Activated B cell treated with CpG ODN at 0.5 μM for 24 hours (primary cell): ENCODE measurements at regions not wholly inside any gene's neighbourhood (a gene's known extent, or its start where the extent isn't known, plus 50 kb on each side); places are given as distances from the start of the nearest gene placed in this dataset.

ENCODE experiments used
- ATAC-seq: fragments of 200-7000 bp; cut with Tn5 transposase; one replicate; pipeline ENCODE4 v1.10.0; 2021; ENCODE audit warnings: low read depth, mild to moderate bottlenecking, moderate library complexity
- CTCF ChIA-PET: fragments of 350-600 bp; sonication (Branson Sonifier 250); formaldehyde crosslinking; loops from one replicate; lab custom pipeline; 2021; ENCODE audit warnings: antibody characterized with exemption; lab: Charles Lee
- POLR2A ChIA-PET: fragments of 350-600 bp; sonication (Branson Sonifier 250); formaldehyde crosslinking; loops from one replicate; lab custom pipeline; 2021; ENCODE audit warnings: antibody characterized with exemption; lab: Charles Lee
- DNase-seq: peaks from one replicate; pipeline ENCODE4 v3.0.0; 2022
- H3K27ac Mint-ChIP-seq: one replicate; pipeline ENCODE4 v1.8.0; 2020; ENCODE audit warnings: mixed read lengths
- H3K27me3 Mint-ChIP-seq: one replicate; pipeline ENCODE4 v1.8.0; 2021; ENCODE audit warnings: mixed read lengths
- H3K36me3 Mint-ChIP-seq: one replicate; pipeline ENCODE4 v1.8.0; 2021; ENCODE audit warnings: low read depth, mixed read lengths
- H3K4me1 Mint-ChIP-seq: one replicate; pipeline ENCODE4 v1.8.0; 2021; ENCODE audit warnings: mixed read lengths
- H3K4me3 Mint-ChIP-seq: one replicate; pipeline ENCODE4 v1.8.0; 2020; ENCODE audit warnings: mild to moderate bottlenecking, mixed read lengths
- H3K9me3 Mint-ChIP-seq: one replicate; pipeline ENCODE4 v1.8.0; 2020; ENCODE audit warnings: mixed read lengths
- intact Hi-C: fragments of 100-400 bp; cut with micrococcal nuclease; formaldehyde crosslinking; loops from one replicate; pipeline ENCODE4 v1.15.1; 2024
- TF ChIP-seq, protein P1 (sequence below): fragments of 200-600 bp; IDR thresholded peaks from one replicate; pipeline ENCODE4 v1.8.0; 2022; ENCODE audit warnings: antibody characterized with exemption, mild to moderate bottlenecking

DNA sequence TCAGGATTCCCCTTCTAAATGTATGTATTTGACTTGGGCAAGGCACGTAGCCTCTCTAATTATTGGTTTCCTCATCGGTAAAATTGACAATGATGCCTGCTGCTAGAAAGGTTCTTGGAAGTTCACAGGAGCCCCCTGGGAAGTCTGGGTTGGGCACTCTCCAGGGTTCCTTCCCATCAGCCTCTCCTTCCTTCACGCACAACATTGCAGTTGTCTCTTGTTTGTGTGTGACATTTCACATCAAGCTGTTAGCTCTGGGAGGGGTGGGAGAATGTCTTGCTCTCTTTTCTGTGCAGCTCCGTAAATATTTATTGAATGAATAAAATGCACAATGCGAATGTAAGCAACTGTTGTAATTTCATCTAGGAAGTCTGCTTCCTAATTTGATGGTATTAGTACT, 153.2 kb upstream of the PRICKLE1 start:
- no peak for DNase-seq
- H3K36me3 Mint-ChIP-seq: no peaks in the 10 kb centered on the region

DNA sequence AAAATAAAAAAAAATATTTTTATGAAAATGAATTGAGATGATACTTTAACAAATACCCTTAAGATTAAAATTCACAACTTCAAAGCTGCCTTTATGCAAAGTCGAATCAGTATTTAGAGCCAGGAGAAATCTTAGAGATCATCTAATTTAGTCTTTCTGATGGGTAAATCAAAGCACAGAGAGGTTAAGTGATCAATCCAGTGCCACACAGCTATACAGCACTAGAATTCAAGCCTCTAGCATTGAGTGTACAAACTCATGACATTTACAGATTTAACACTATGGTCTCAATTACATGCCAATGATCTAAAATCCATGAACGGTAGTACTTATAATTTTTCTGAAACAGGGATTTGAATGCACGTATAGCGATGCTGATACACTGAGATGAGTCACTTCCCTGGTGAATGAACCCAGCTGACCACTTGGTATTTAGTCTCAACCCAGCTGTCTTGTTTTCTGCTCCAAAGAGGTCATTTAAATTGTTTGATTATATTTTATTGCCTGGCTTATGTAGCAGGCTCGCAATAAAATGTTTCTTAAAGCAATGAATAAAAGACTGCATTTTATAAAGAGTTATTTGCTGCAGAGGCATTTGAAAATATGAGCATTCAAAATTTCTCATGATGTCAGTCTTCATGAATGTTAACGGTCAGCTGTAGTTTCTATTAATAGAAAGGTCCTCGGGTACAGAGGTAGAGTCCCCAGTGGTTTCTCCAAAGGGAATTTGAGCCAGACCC, 152.4 kb upstream of the PRICKLE1 start:
- Mint-ChIP-seq H3K4me3 (no peak overlapping the region), H3K27me3 (no peaks in the 10 kb centered on the region), H3K36me3 (no peaks in the 10 kb centered on the region), H3K27ac (no peak overlapping the region), H3K9me3 (peaks cover 5% of the 10 kb centered on the region), H3K4me1 (no peaks in the 10 kb centered on the region)
- CTCF ChIA-PET: no interaction called here
- TF ChIP-seq, protein P1, sequence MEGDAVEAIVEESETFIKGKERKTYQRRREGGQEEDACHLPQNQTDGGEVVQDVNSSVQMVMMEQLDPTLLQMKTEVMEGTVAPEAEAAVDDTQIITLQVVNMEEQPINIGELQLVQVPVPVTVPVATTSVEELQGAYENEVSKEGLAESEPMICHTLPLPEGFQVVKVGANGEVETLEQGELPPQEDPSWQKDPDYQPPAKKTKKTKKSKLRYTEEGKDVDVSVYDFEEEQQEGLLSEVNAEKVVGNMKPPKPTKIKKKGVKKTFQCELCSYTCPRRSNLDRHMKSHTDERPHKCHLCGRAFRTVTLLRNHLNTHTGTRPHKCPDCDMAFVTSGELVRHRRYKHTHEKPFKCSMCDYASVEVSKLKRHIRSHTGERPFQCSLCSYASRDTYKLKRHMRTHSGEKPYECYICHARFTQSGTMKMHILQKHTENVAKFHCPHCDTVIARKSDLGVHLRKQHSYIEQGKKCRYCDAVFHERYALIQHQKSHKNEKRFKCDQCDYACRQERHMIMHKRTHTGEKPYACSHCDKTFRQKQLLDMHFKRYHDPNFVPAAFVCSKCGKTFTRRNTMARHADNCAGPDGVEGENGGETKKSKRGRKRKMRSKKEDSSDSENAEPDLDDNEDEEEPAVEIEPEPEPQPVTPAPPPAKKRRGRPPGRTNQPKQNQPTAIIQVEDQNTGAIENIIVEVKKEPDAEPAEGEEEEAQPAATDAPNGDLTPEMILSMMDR: no peak
- no peak for DNase-seq
- POLR2A ChIA-PET: no interaction called here
- no peak for ATAC-seq
- intact Hi-C loops: no loop called here

More for the DNA sequence above, 153.2 kb upstream of the PRICKLE1 start:
- Mint-ChIP-seq H3K9me3 (peaks cover 10% of the 10 kb centered on the region), H3K27ac (no peak overlapping the region), H3K27me3 (no peaks in the 10 kb centered on the region), H3K4me3 (no peak overlapping the region), H3K4me1 (no peaks in the 10 kb centered on the region)
- ChIA-PET POLR2A (no interaction called here), CTCF (no interaction called here)
- intact Hi-C loops: no loop called here
- TF ChIP-seq, protein P1: no peak
- ATAC-seq: no peak

DNA sequence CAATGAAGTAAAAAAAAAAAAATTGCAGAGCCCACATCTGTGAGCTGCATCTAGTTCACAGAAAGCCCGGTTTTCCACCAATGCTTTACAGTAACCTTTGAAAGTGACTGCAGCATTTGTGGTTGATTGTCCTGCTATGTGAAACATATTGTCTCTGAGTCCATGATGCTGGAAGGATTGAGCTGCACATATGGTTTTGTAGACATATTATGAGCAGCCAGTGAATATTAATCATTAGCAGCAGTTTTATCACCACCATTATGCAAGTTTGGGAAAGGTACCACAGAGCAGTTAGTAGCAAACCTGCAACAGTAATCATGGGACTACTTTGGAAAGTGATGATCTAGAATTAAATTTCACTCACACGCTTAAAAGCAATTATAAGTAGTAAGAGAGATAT, 151.5 kb upstream of the PRICKLE1 start:
- ATAC-seq (no peak), DNase-seq (no peak)
- TF ChIP-seq, protein P1: no peak
- Mint-ChIP-seq H3K9me3 (peaks cover 2% of the 10 kb centered on the region), H3K27ac (no peak overlapping the region), H3K36me3 (no peaks in the 10 kb centered on the region), H3K4me1 (no peaks in the 10 kb centered on the region), H3K27me3 (no peaks in the 10 kb centered on the region), H3K4me3 (no peak overlapping the region)
- ChIA-PET CTCF (no interaction called here), POLR2A (no interaction called here)
- intact Hi-C loops: no loop called here

DNA sequence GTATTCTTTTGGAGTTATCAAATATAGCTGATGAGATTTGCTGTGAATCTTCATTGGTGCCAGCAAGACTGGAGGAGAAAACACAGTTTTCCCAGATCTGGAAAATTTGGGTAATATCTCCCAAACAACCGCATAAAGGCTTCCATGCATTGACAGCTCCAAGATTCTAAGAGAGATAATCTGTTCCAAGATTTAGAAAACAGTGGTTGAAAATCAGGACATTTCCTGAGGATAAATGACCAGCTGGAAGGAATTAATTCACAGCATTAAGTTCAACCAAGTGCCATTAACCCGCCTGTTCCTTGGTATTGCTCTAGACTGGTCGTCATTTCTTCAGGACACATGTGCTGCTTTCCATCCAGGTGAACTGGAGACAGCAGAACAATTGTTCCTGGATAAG, 147.9 kb upstream of the PRICKLE1 start:
- ChIA-PET POLR2A (no interaction called here), CTCF (no interaction called here)
- H3K27me3 Mint-ChIP-seq: no peaks in the 10 kb centered on the region
- no peaks in the 10 kb centered on the region for H3K36me3 Mint-ChIP-seq
- intact Hi-C loops: no loop called here
- TF ChIP-seq, protein P1: no peak
- no peaks in the 10 kb centered on the region for H3K9me3 Mint-ChIP-seq
- ATAC-seq: no peak
- no peaks in the 10 kb centered on the region for H3K4me1 Mint-ChIP-seq
- no peak overlapping the region for H3K27ac Mint-ChIP-seq
- DNase-seq: no peak
- H3K4me3 Mint-ChIP-seq: no peak overlapping the region

DNA sequence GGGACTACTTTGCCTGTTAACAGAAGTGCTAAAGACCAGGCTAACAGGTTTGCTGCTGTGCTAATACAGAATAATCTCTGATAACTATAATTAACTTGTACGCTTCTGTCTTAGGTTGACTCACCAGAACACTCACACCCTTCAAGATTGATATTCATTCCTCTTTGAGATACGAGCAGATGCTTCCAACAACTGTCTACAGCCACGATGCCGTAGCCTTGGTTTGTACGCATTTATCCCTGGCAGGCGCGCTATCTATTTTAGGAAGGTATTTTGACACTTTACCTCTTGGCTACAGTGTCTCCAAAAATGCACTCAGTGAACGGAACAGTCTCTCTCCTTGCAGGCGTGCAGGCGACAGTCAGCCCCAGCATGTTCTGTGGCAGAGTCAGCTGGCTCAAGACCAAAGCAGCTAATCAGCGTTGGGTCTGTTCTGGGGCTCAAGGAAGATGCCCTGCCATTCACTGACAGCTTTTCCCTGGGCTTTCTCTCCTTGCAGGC, 146.4 kb upstream of the PRICKLE1 start:
- no peaks in the 10 kb centered on the region for H3K27me3 Mint-ChIP-seq
- no peak for DNase-seq
- H3K4me1 Mint-ChIP-seq: no peaks in the 10 kb centered on the region
- no peak for ATAC-seq
- no peak overlapping the region for H3K4me3 Mint-ChIP-seq
- H3K9me3 Mint-ChIP-seq: no peaks in the 10 kb centered on the region
- ChIA-PET CTCF (no interaction called here), POLR2A (no interaction called here)
- intact Hi-C loops: no loop called here
- no peak overlapping the region for H3K27ac Mint-ChIP-seq
- TF ChIP-seq, protein P1: no peak
- no peaks in the 10 kb centered on the region for H3K36me3 Mint-ChIP-seq
